Progenitor cell of endocrine pancreas (in vitro differentiated cells): ENCODE measurements at regions not wholly inside any gene's neighbourhood (a gene's known extent, or its start where the extent isn't known, plus 50 kb on each side); places are given as distances from the start of the nearest gene placed in this dataset.

Source experiments
- DNase-seq: peaks from one replicate; pipeline ENCODE4 v3.0.0; 2021; ENCODE audit warnings: low spot score; ENCODE audit not compliant: unreplicated experiment
- H3K27ac Mint-ChIP-seq: 2 replicates; pipeline ENCODE4 v1.8.0; 2021; ENCODE audit warnings: mild to moderate bottlenecking, moderate library complexity, mixed read lengths
- H3K27me3 Mint-ChIP-seq: 2 replicates; pipeline ENCODE4 v1.8.0; 2021; ENCODE audit warnings: mixed read lengths
- H3K36me3 Mint-ChIP-seq: 2 replicates; pipeline ENCODE4 v1.8.0; 2022; ENCODE audit warnings: mixed read lengths; ENCODE audit not compliant: insufficient read depth
- H3K4me1 Mint-ChIP-seq: 2 replicates; pipeline ENCODE4 v1.8.0; 2021; ENCODE audit warnings: low read depth, mixed read lengths
- H3K4me3 Mint-ChIP-seq: 2 replicates; pipeline ENCODE4 v1.8.0; 2021; ENCODE audit warnings: low read depth, mild to moderate bottlenecking, moderate library complexity, mixed read lengths
- H3K9me3 Mint-ChIP-seq: 2 replicates; pipeline ENCODE4 v1.8.0; 2021; ENCODE audit warnings: low read depth, mixed read lengths
- CTCF ChIP-seq: fragments of 200-600 bp; sonication (generic); IDR thresholded peaks from one replicate; pipeline ENCODE4 v1.5.0; 2021; ENCODE audit warnings: antibody characterized with exemption, mild to moderate bottlenecking; ENCODE audit not compliant: unreplicated experiment

- peaks cover 12% of the 10 kb centered on the region for H3K27me3 Mint-ChIP-seq
- peaks cover 4% of the 10 kb centered on the region for H3K9me3 Mint-ChIP-seq
- DNase-seq: no peak
- H3K4me1 Mint-ChIP-seq: peaks cover 6% of the 10 kb centered on the region
- H3K36me3 Mint-ChIP-seq: no peaks in the 10 kb centered on the region
- no peak overlapping the region for H3K4me3 Mint-ChIP-seq
- no peak overlapping the region for H3K27ac Mint-ChIP-seq
- no peak for TF ChIP-seq CTCF
Observed at GRCh38 chrX:124238268-124238667, 94.2 kb upstream of the TEX13D start.

GRCh38 chrX:124239324-124239723, 93.1 kb upstream of the TEX13D start:
- H3K36me3 Mint-ChIP-seq: no peaks in the 10 kb centered on the region

GRCh38 chrX:124239911-124240310, 92.5 kb upstream of the TEX13D start:
- no peak overlapping the region for H3K4me3 Mint-ChIP-seq
- H3K27me3 Mint-ChIP-seq: peaks cover 15% of the 10 kb centered on the region
- H3K27ac Mint-ChIP-seq: no peak overlapping the region
- TF ChIP-seq CTCF: no peak
- DNase-seq: no peak
- no peaks in the 10 kb centered on the region for H3K36me3 Mint-ChIP-seq
- H3K4me1 Mint-ChIP-seq: no peaks in the 10 kb centered on the region
- H3K9me3 Mint-ChIP-seq: peaks cover 4% of the 10 kb centered on the region

More at GRCh38 chrX:124239324-124239723, 93.1 kb upstream of the TEX13D start:
- peaks cover 15% of the 10 kb centered on the region for H3K27me3 Mint-ChIP-seq
- no peak for TF ChIP-seq CTCF
- no peak overlapping the region for H3K27ac Mint-ChIP-seq
- no peak for DNase-seq
- peaks cover 4% of the 10 kb centered on the region for H3K9me3 Mint-ChIP-seq
- H3K4me3 Mint-ChIP-seq: no peak overlapping the region
- H3K4me1 Mint-ChIP-seq: peaks cover 2% of the 10 kb centered on the region

- Mint-ChIP-seq H3K4me1 (no peaks in the 10 kb centered on the region), H3K9me3 (peaks cover 1% of the 10 kb centered on the region), H3K4me3 (no peak overlapping the region), H3K27ac (no peak overlapping the region), H3K36me3 (no peaks in the 10 kb centered on the region), H3K27me3 (peaks cover 15% of the 10 kb centered on the region)
- no peak for TF ChIP-seq CTCF
- DNase-seq: no peak
Observed at GRCh38 chrX:124240422-124240821, 92.0 kb upstream of the TEX13D start.

- Mint-ChIP-seq H3K36me3 (no peaks in the 10 kb centered on the region), H3K4me1 (no peaks in the 10 kb centered on the region), H3K9me3 (no peaks in the 10 kb centered on the region), H3K27me3 (peaks cover 15% of the 10 kb centered on the region), H3K27ac (no peak overlapping the region), H3K4me3 (no peak overlapping the region)
- DNase-seq: no peak
- no peak for TF ChIP-seq CTCF
Observed at GRCh38 chrX:124242131-124242530, 90.3 kb upstream of the TEX13D start.

GRCh38 chrX:124249345-124249744, 83.1 kb upstream of the TEX13D start:
- TF ChIP-seq CTCF: no peak
- Mint-ChIP-seq H3K36me3 (no peaks in the 10 kb centered on the region), H3K9me3 (peaks cover 11% of the 10 kb centered on the region), H3K4me3 (no peak overlapping the region), H3K27me3 (no peaks in the 10 kb centered on the region), H3K4me1 (peaks cover 3% of the 10 kb centered on the region), H3K27ac (no peak overlapping the region)
- no peak for DNase-seq
